ENCODE measurements at regions not wholly inside any gene's neighbourhood (a gene's known extent, or its start where the extent isn't known, plus 50 kb on each side); places are given as distances from the start of the nearest gene placed in this dataset.

- H3K9me3 ChIP-seq (ENCODE audit: control insufficient read depth, insufficient read depth, low read length), result peaks cover 4% of the 10 kb centered on the region
- no peak overlapping the region for H2AFZ ChIP-seq (replicated peaks; ENCODE audit: low read length, poor library complexity)
- no peak overlapping the region for H2BK15ac ChIP-seq (ENCODE audit: low read depth, low read length)
- H3K9me1 ChIP-seq (ENCODE audit: insufficient read depth, low read length), result no peaks in the 10 kb centered on the region
- no peaks in the 10 kb centered on the region for H4K20me1 ChIP-seq (ENCODE audit: insufficient read depth, low read length)
- no TSS peak for BruUV-seq (replicated peaks)
- H2AK5ac ChIP-seq (ENCODE audit: low read depth, low read length), result no peak overlapping the region
- ChIA-PET CTCF (interaction anchor here (0.6 kb wide), 1 partner anchor 830 kb away, joined by 5 read pairs; no protein-coding TSS in a partner anchor), POLR2A (ENCODE audit: unreplicated experiment) (no interaction called here)
- H3K18ac ChIP-seq (ENCODE audit: low read depth, low read length), result no peak overlapping the region
- no peak overlapping the region for H2BK20ac ChIP-seq (ENCODE audit: low read depth, low read length)
- no peak overlapping the region for H4K8ac ChIP-seq (ENCODE audit: low read depth in 2 of 2, low read length in 2 of 2)
- H3K14ac ChIP-seq (replicated peaks; ENCODE audit: low read depth, low read length), result no peak overlapping the region
- H4K91ac ChIP-seq (ENCODE audit: insufficient read depth, low read depth, low read length), result no peak overlapping the region
- ATAC-seq (ENCODE audit: low read depth) (no peak), DNase-seq (no peak)
- no peak overlapping the region for H3K23ac ChIP-seq (ENCODE audit: low read depth, low read length)
- H4K5ac ChIP-seq (ENCODE audit: low read depth, low read length), result no peak overlapping the region
- H3K4me3 ChIP-seq (ENCODE audit: insufficient read depth, low read depth, low read length), result no peak overlapping the region
- H3K4me1 ChIP-seq (ENCODE audit: control insufficient read depth, insufficient read depth, low read length), result no peaks in the 10 kb centered on the region
- H3K27me3 ChIP-seq (ENCODE audit: control insufficient read depth, insufficient read depth, low read length), result no peaks in the 10 kb centered on the region
- no peak overlapping the region for H2AK9ac ChIP-seq (replicated peaks; ENCODE audit: low read depth, low read length, poor library complexity)
- H2BK5ac ChIP-seq (ENCODE audit: low read depth, low read length, poor library complexity, severe bottlenecking), result no peak overlapping the region
- dilution Hi-C loops (cut with HindIII; ENCODE audit: low sequenced_read_pairs, unreplicated experiment), result no loop called here
- H3K27ac ChIP-seq (ENCODE audit: insufficient read depth, low read length), result no peak overlapping the region
- H2BK120ac ChIP-seq (ENCODE audit: low read depth, low read length), result no peak overlapping the region
- intact Hi-C loops (cut with micrococcal nuclease), result no loop called here
- H3K9ac ChIP-seq (ENCODE audit: low read depth, low read length), result no peak overlapping the region
- H3K56ac ChIP-seq (ENCODE audit: extremely low read depth, insufficient read depth, low read length), result no peak overlapping the region
- no peak overlapping the region for H3K4ac ChIP-seq (ENCODE audit: low read depth, low read length)
- WGBS, 2 experiments (ENCODE audit: extremely low coverage in 2 of 2, insufficient read length in 1 of 2), result 25% methylated on average over 1 of the region's 7 CpGs; no CpG with 5 or more reads in 1 of the 2 experiments
- TF ChIP-seq CEBPB (IDR thresholded peaks at IDR 0.05; ENCODE audit: low read depth, low read length), result no peak
- TF ChIP-seq FOS (IDR thresholded peaks at IDR 0.05; ENCODE audit: low read depth, low read length), result no peak
- TF ChIP-seq CHD1 (IDR thresholded peaks at IDR 0.05; ENCODE audit: low read depth, low read length), result no peak
- no peak for TF ChIP-seq SMC3 (IDR thresholded peaks at IDR 0.05; ENCODE audit: low read depth, low read length)
- no peak for TF ChIP-seq ELK1 (IDR thresholded peaks at IDR 0.05; ENCODE audit: borderline replicate concordance, low read depth, low read length)
- no peak for TF ChIP-seq RCOR1 (IDR thresholded peaks at IDR 0.05; ENCODE audit: insufficient replicate concordance, low read length)
- no peak for TF ChIP-seq NFE2L2 (IDR thresholded peaks at IDR 0.05; ENCODE audit: low read depth, low read length)
- TF ChIP-seq POLR2A (IDR thresholded peaks at IDR 0.05; ENCODE audit: low read depth, low read length), result no peak
- TF ChIP-seq RAD21 (IDR thresholded peaks at IDR 0.05; ENCODE audit: low read length), result no peak
- TF ChIP-seq USF2 (IDR thresholded peaks at IDR 0.05; ENCODE audit: low read depth, low read length), result no peak
- TF ChIP-seq MXI1 (IDR thresholded peaks at IDR 0.05; ENCODE audit: borderline replicate concordance, low read depth, low read length), result no peak
- no peak for TF ChIP-seq CTCF (conservative IDR thresholded peaks at IDR 0.05; ENCODE audit: low read depth, low read length)
- TF ChIP-seq BHLHE40 (IDR thresholded peaks at IDR 0.05; ENCODE audit: low read depth, low read length), result no peak
- no peak for TF ChIP-seq MAFK (IDR thresholded peaks at IDR 0.05; ENCODE audit: low read depth, low read length)
- no peak for TF ChIP-seq MAZ (IDR thresholded peaks at IDR 0.05; ENCODE audit: borderline replicate concordance, low read depth, low read length)
- TF ChIP-seq RFX5 (IDR thresholded peaks at IDR 0.05; ENCODE audit: low read depth, low read length), result no peak
- no peaks in the 10 kb centered on the region for H3K79me1 ChIP-seq (ENCODE audit: low read depth in 1 of 2, low read length in 2 of 2)
- H3K36me3 ChIP-seq (ENCODE audit: control insufficient read depth, insufficient read depth, low read length), result no peaks in the 10 kb centered on the region
- in situ Hi-C loops (cut with MboI; ENCODE audit: low sequenced_read_pairs), result no loop called here
- no peak overlapping the region for H3K4me2 ChIP-seq (ENCODE audit: low read depth, low read length)
These were observed 503.8 kb upstream of the ARRDC4 start for GRCh38 chr15:97456521-97457202.

Measured in IMR-90 (cell line).